ENCODE measurements at regions not wholly inside any gene's neighbourhood (a gene's known extent, or its start where the extent isn't known, plus 50 kb on each side); places are given as distances from the start of the nearest gene placed in this dataset.
"Not testable (repeated sequence)": the region's sequence is repeated elsewhere in the genome, so short reads cannot be mapped to it uniquely, and the experiment has no call there.

- not testable (repeated sequence) for TF ChIP-seq ZBTB11 (CRISPR knock-in tag; IDR thresholded peaks at IDR 0.05); CTCF (IDR thresholded peaks at IDR 0.05 in 2 of 3, conservative IDR thresholded peaks at IDR 0.05 in 1 of 3; ENCODE audit: control insufficient read depth in 2 of 3, extremely low read depth in 1 of 3, insufficient read depth in 1 of 3, low read depth in 3 of 3, low read length in 3 of 3); POLR2AphosphoS2 (IDR thresholded peaks at IDR 0.05; ENCODE audit: low read depth, low read length); PAX5 (IDR thresholded peaks at IDR 0.05; ENCODE audit: borderline replicate concordance, low read depth, low read length); TAF1 (IDR thresholded peaks at IDR 0.05; ENCODE audit: borderline replicate concordance, low read depth, low read length); CEBPB (IDR thresholded peaks at IDR 0.05; ENCODE audit: borderline replicate concordance in 1 of 2, low read depth in 2 of 2, low read length in 2 of 2); POLR2AphosphoS5 (IDR thresholded peaks at IDR 0.05; ENCODE audit: low read length); NRF1 (conservative IDR thresholded peaks at IDR 0.05; ENCODE audit: low read depth, low read length); SPI1 (IDR thresholded peaks at IDR 0.05; ENCODE audit: borderline replicate concordance, insufficient read depth, low read depth, low read length); ZNF217 (IDR thresholded peaks at IDR 0.05); SIN3A (IDR thresholded peaks at IDR 0.05; ENCODE audit: low read depth, low read length); ZNF207 (IDR thresholded peaks at IDR 0.05; ENCODE audit: borderline replicate concordance)
Measured at GRCh38 chr7:138366137-138366536, 93.9 kb upstream of the TRIM24 start.
